ENCODE measurements at regions not wholly inside any gene's neighbourhood (a gene's known extent, or its start where the extent isn't known, plus 50 kb on each side); places are given as distances from the start of the nearest gene placed in this dataset.

DNA sequence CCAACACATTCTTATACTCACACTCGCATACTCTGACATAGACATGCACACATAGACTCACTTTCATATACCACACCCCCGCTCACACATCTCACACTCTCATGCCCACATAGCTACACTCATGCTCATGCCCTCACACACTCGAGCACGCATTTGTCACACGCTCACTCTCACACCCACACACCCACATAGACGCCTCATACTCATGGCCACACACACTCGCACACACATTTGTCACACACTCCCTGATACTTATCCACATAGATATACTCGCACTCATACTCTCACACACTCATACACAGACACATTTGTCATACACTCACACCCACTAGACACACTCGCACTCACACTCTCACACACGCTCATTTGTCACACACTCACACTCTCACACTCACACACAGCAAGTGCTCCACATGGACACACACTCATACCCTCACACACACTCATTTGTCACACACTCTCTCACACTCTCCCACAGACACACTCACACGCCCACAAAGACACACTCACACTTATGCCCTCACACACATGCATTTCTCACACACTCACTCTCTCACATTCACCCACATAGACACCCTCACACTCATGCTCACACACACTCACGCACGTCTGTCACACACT lies 50.9 kb downstream of the TNP1 start:
- DNase-seq: no peak

DNA sequence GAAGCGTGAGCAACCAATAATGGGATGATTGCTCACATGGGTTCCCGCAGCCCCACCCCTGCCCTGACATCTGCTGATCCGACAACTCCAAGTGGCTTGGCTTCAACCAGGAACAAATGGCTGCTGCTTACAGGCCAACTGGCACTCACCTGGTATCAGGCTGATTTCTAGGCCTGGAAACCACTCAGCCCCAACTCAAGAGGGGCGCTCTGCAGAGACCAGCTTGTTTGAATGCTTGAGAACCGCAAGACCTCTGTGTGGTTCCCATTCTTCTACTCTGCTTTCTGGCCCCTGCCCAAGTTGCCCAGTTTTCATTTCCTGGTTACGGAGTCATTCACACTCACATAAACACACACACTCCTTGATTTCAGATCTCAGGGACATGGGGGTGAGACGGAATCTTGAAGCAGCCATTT lies 52.0 kb downstream of the TNP1 start:
- no peak for DNase-seq

DNA sequence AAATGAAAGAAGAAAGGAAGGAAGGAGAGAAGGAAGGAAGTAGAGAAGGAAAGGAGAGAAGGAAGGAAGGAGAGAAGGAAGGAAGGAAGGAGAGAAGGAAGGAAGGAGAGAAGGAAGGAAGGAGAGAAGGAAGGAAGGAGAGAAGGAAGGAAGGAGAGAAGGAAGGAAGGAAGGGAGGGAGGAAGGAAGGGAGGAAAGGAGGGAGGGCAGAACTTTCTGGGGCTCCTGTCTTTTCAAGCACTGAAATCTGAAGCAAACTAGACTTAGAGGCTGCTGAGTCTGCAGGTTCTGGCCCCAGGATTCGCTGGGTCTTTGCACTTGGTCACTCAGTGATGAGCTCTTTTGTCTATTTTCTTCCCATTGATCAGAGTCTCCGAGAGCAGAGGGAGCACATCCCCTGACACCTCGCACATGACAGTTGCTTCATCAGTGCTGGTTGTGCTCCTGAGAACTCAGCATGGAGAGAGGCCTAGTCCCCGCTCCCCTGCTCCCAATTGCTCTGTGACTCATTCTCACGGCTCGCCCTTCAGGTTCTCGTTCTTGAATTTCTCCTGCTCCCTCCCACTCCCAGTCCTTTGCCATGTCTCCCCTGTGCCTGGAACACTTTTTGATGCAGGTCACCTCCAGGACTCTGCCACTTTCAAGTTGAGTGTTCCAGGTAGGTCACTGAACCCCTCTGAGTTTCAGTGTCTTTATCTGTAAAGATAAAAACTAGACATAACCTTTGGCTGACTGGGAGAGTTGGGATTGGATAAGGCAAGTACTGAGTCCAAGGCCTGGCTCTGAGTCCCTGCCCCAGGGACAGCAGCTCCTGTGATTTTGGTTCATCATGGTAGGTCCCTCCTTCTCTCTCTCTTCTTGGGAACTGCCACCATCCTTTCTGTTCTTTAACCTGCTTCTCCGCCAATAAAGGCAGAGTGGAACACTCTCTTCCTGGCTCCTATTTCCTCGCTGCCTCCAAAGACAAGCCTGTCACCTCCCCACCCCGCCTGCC lies 55.2 kb downstream of the TNP1 start:
- no peak for DNase-seq

DNA sequence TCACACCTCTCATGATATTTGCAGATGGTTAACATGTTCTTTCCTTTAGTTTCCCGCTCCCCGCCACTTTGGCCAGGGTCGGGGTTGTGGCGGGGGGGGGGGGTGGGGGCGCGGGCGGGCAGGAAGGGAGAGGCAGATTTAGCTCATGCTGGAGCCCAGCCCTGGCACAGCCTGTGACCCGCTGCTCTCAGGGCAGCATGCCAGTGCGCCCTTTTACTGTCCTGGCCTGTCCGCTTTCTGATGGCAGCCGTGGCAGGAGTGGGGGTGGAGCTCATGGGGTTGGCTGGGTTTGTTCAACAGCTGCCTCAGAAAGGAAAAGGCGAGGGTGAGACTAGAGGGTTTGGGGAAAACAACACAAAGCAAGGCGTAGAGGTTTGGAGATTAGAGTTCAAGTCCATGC lies 56.1 kb downstream of the TNP1 start:
- no peak for DNase-seq

DNA sequence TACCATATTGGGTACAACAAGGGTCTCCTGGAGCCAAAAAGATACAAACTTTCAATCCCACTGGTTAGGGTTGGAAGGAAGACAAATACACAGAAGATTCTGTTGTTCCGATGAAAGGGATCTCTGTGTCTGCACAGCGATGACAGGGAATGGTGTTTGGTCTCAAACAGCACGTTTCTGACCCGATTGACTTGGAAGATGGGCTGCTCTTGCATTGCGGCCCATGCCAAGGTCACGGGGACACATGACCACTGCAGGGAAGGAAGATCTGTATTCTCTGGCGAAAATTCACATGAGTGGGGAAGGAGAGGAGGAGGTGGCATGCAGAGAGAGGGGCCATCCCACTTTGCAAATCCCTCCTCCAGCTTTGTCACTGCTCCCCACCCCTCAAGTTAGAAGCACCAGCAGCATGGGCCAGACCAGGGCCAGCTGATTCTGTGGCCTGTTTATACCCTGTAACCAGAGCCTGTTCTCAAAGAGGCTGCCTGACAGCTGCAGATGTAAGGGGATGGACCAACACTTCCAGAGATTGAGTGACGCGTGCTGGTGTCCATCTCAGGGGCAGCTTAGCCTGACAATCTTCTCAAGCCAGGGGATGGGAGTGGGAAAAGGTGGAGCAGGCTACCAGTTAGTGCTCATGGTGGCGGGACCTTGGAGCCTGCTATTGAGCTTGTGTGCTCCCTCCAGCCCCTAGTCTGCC lies 57.2 kb downstream of the TNP1 start:
- no peak for DNase-seq

DNA sequence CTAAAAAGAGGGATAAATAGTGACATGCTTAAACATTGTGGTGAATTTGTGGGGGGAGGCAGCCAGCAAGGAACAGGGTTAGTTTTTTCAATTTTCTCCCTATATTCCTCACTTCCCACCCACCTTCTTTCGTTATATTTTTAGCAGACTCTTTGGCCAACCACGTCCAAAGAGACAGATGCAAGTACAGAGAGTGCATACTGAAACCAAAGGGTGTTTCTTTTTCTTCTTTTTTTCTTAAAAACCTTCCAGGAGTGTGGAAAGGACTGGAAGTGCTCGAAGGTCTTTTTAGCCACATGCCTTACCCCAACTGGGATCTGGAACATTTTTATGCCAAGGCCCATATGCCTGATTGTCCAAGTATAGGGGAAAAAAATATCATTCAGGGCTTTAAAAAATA lies 59.0 kb downstream of the TNP1 start:
- DNase-seq: no peak

DNA sequence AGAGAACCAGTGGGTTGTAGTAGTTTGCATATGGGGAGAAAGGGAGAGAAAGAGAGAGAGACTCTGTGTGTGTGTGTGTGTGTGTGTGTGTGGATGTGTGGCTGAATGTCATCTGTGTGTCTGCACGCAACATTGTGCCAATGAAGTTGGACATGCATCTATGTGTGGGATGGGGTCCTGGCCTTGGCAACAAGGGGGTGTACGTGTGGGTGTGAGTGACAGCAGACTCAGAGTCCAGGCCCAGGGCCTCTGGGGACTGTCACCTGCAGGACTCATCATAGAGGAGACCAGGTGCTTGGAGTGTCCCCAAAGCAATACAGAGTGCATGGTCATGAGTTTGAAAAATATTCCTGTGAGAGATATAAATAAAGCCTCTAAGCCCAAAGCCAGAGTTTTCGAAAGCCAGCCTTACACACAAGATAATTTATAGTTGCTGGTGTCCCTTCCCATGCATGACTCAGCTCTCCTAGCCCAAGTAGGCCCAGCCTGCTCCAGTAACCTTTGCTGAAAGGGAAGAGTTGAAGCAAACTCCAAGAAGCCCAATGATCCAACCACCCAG lies 59.9 kb downstream of the TNP1 start:
- no peak for DNase-seq

DNA sequence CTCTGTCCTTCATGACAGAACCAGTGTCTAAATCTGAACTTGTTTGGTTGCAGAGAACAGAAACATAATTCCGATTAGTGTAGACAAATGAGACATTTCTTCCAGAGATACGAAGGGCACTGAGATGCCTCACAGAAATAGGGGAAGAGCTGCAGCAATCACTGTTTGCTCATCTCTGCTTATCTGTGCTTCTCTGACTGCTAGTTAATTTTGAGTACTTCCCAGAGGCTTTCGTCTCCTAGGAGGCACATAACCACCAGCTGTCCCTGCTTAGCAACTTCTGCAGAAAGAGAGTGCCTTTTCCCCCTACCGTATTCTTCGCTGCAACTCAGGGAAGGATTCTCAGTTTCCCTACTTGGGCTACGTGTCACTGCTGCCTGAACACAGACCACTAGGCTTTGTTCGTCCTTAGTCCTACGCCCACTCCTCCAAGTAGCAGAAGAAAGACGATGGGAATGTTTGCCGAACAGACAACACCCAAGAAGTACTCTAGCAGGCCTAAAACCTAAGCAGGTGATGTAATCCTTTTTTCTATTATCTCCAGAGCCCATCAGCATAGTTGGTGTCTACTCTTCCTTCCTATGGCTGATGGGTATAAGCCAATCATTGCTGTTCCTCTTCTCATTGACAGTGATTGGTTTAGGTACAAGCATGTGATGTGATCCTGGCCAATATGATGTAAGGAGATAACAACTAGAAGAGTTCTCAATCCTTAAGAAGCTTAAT lies 63.6 kb downstream of the TNP1 start:
- DNase-seq: no peak

DNA sequence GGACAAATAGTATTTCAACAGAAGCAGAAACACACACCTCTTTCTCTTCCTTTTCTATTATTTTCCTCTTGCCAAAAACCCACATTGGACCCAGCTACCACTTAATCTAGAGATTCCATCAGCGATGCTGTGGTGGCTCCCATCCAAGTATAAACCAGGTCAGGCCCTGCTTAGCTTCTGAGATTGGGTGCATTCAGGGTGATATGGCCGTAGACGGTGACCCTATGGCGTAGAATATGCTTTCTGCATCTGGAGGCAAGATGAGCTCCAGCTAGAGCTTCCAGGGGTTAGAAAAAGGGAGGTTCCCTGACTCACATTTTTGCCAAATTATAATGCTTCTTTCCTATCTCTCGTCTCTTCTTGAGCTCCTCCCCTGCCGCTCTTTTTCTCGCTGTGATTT lies 66.5 kb downstream of the TNP1 start:
- DNase-seq: no peak

DNA sequence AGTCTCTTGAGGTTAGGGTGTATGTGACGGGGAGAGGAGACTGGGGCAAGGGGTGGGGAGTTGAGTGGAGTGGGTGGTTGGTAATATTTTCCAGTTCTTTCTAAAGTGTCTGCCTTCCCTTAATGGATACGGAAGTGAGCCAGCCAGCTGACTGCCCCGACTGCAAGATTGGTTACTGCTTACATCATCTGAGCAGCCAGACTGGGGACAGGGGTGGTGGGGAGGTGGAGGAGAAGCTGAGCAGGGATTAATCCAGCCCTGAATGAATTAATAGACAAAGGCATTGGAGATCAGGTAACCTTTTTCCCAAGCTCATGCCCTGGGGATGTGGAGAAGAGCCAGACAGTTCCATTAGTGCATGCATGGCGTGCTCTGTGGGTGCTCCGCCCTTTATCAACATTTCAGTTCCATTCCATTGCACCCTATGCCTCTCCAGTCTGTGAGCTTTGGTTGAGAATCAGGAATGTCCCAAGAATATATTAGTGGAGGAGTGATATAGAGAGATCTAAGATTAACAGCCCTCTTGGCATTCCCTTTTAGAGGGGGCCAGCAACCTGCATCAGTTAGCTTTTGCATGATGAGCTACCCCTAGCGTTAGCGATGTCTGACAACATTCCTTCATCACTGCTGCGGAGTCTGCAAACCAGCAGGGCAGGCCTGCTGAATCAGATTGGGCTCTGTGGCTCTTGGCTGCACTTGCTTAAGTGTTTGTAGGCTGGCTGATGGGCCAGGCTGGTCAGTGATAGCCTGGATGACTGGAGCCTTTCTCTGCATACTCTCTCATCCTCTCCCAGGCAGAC lies 67.4 kb downstream of the TNP1 start:
- DNase-seq: no peak

DNA sequence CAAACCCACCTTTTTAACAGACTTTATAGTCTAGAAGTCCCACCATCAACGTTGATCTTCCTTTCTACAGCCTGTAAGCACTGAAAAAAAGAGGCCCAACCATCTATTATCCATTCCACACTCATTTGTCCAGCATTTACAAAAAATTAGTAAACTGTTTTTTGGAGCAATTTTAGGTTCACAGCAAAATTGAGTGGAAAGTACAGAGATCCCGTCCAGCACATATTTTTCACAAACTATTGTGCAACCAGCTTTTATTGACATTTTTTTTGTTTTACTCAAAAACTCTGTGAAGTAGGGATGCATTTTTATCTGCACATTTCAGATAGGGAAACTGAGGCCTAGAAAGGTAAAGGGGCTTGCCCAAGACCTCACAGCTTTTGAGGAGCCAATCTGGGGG lies 68.6 kb downstream of the TNP1 start:
- DNase-seq: no peak

DNA sequence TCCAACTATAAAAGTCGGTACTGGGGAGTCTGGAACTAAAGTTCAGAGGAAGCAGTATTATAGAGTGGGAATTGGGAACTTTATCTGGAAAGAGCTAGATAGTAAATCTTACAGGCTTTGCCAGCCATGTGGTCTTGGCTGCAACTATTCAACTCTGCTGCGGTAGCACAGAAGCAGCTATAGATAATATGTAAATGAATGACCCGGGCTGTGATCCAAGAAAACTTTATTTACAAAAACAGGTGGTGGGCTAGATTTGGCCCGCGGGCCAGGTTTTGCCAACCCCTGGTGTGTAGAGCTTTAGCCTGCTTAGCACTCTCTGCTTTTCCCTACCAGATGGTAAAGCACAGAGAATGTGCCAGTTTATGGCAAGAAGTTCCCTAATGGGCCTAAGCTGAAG lies 70.8 kb downstream of the TNP1 start:
- no peak for DNase-seq

DNA sequence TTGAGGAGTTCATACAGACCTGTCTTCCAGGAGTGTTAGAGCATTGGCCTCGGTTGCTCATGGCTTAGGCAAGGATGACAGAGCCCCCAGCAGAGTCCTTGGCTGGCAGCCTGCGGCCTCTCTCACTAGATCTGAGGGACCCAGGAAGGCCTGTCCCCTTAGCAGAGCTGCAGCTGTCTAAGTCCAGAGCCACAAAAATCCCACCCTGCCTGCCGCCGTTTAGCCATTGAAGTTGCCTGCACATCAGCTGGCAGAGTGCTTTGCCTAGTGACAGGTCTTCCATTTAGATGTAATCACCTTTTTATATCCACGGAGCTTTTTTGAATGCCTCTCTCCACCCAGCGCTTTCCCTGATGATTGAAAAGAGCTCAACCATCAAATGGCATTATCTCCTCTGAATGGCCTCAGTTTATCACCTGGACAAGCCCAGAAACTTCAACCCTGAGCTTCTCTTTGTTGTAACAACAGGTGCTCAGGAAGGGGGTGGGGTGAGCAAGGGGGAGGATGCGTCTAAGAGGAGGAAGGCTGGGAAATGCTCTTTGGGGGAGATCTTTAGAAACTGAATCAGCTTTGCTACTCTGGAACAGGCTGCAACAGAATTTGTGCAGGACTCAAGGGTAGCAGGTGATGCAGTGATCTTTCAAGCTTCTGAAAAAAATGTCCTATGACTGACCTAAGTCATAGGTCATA lies 71.9 kb downstream of the TNP1 start:
- DNase-seq: no peak

DNA sequence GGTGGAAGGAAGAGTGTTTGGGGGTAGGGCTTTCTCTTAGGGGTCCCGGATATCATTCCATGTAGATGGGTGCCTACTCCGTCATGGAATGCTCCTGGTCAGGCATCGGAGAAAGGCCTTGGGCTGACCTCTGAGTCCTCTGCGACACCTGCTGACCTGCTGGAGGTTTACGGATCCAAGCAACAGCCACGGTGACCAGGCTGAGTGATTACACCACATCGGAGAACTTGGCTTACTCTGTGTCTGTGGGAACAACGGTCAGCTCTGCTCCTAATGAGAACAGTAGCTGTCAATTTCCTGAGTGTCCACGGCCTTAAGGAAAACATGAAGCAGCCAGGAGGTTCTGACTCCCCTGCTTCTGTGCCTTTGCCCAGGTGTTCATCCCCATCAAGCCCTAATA lies 73.2 kb downstream of the TNP1 start:
- no peak for DNase-seq

DNA sequence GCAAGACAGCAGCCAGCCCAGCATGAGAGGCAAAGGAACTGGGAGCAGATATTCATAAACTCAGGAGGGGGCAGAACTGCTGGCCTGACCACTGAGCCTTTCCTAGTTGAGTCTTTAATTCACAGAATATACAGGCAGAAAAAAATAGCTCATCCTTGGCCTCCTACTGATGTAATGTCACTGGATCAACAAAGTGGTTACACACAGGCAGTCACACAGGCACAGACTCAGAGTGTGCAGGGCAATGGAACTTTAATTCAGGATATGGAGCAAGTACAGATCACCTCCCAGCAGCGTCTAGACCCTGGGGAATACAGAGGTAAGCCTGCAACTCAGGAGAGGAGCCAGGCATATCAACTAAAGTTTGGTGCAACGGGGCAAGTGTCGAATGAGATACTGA lies 75.4 kb downstream of the TNP1 start:
- no peak for DNase-seq

DNA sequence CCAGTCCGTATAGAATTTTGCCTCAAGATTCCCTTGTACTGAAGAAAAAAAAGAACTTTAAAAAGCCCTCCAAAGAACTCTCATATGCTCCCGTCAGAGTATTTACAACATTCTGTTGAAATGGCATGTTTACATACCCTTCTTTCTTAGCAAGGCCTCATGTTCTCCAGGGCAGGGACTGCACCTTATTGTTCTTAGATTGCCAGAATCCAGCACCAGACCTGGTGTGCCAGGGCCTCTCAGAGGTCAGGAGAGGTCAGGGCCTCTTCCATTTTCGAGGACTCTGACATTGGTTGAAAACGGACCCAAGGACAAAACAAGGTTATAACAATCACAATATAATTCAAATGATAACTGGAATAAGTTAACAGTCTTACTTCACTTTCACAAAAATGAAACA lies 78.2 kb downstream of the TNP1 start:
- DNase-seq: no peak

DNA sequence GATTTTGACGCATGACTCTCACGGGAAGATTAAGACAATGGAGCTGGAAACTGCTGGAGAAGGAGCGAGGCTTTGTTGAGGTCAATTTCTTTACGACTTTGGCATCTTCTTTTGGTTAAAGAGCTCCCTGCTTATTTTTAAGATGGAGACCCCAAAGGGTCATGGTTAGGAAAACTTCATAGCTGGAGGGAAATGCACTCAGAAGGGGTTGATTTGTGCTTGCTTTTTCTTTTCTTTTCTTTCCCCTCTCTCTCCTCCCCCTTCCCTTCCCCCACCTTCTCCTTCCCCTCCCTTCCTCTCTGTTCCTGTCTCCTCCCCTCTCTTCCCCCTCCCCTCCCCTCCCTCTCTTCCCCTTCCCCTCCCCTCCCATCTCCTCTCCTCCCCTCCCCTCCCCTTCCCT lies 79.0 kb downstream of the TNP1 start:
- DNase-seq: no peak

DNA sequence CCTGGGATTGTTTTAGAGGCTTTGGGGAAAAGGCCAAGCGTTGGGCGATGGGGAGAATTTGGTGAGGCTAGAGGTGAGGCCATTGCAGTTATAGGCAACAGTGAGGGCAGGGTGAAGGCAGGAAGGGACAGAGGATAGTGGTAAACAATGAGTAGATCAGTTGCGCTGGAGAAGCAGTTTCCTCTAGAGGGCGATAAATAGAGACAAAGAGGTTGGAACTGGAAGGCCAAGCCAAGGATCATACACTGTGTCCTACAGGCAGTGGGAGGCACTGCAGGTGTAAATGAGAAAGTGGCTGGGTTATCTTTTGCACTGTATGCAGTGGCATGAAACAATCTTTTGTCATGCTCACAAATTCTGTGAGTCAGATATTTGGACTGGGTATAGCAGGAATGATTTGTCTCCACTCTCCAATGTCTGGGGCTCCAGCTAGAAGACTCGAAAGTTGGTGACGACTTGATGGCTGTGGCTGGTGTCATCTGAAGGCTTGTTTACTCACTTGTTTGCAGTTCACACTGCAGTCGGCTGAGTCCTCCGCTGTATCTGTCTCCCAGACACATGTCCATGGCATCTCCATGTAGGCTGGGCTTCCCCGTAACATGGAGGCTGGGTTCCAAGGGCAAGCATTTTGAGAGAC lies 82.1 kb downstream of the TNP1 start:
- DNase-seq: peak in 1 of 6 experiments; percentile 2

DNA sequence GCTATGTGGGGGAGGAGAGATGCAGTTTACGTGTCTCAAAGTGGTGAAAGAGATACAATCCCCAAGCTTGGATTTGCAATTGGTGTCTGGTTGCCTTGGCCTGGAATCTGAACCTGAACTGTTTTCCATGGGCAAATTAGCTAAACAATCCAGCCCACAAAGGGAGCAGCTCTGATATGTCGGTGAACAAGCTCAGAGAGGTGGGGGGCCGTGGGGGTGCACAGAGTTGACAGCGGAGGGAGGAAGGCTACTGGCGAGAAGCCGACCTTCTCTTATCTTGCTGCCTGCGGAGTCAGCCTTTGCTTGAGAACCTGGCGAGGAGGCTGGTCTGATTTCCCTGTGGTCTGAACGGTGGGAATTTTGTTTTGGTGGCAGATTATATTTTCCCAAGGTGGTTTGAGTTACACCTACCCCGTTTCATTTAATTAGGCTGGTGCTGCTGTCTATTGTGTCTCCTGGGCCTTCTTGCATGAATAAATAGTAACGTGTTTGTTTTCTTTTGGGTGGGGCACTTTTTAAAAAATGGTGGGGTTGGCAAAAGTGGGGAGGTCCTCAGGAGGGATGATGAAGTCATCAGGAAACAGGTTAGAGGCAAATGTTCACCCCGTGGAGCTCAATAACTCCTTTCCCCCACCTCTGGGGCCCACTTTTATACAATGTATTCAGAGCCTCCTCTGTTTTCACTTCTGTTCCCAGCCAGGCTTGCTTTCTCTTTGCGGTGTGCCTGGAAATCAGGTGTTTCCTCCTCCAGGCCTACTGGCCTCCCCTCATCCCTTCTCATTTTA lies 80.9 kb upstream of the IGFBP5 start:
- DNase-seq: no peak

DNA sequence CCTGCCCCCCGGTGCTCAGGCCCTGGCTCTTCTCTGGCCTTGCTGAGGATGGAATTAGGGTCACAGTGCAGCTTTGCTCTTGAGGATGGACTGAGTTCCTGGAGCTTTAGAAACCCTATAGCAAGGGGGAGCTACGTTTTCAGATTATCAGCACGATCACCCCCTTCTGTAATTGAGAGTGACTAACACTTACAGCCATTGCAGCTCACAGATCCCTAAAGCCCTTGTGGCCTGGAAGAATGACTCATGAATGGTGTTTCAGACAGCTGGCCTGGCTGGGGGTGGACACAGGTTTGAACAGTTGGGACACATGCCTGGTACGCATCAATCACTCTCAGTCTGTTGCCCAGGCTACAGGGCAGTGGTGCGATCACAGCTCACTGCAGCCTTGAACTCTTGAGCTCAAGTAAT lies 79.7 kb upstream of the IGFBP5 start:
- no peak for DNase-seq
